Mucosa of descending colon (tissue), 3 donors: ENCODE measurements at regions not wholly inside any gene's neighbourhood (a gene's known extent, or its start where the extent isn't known, plus 50 kb on each side); places are given as distances from the start of the nearest gene placed in this dataset.
A peak's percentile ranks its signal among the peaks of the same experiment; 100 is the strongest.
"Not testable (repeated sequence)": the region's sequence is repeated elsewhere in the genome, so short reads cannot be mapped to it uniquely, and the experiment has no call there.

Experiments
- ATAC-seq: fragments of 200-7000 bp; cut with Tn5 transposase; one replicate; pipeline ENCODE4 v1.9.1; 2020; ENCODE audit warnings: mild to moderate bottlenecking, moderate library complexity
- DNase-seq, 3 donors: peaks; one replicate each; pipeline ENCODE4 v3.0.0-alpha.2; 2020
- H3K36me3 ChIP-seq: fragments of 200-600 bp; one replicate; pipeline ENCODE4 v1.8.0; 2021; ENCODE audit warnings: low read depth, mild to moderate bottlenecking
- H3K4me1 ChIP-seq: fragments of 200-600 bp; one replicate; pipeline ENCODE4 v1.8.0; 2021; ENCODE audit warnings: low read depth, mild to moderate bottlenecking
- H3K4me3 ChIP-seq: fragments of 200-600 bp; one replicate; pipeline ENCODE4 v1.8.0; 2021; ENCODE audit warnings: mild to moderate bottlenecking
- H3K9me3 ChIP-seq: fragments of 200-600 bp; one replicate; pipeline ENCODE4 v1.8.0; 2021; ENCODE audit warnings: mild to moderate bottlenecking
- intact Hi-C, 2 donors: fragments of 100-400 bp; cut with DNase I in 1 of 2; cut with micrococcal nuclease in 1 of 2; formaldehyde crosslinking; loops; one replicate each; pipeline versions ENCODE4 v1.11.0 to v1.11.1; 2022; cut with DNase I, micrococcal nuclease
- TF ChIP-seq, protein P1 (sequence below): fragments of 200-600 bp; IDR thresholded peaks from one replicate; pipeline ENCODE4 v1.8.0; 2022; ENCODE audit warnings: antibody characterized with exemption, mild to moderate bottlenecking
- donor health status: DM: no; HTN: no; CAD: no; lungs with moderate emphysema.
- donor health status: DM: no; HTN: no; CAD: no.
- donor health status: DM: no; HTN: yes; CAD: no.

- TF ChIP-seq, protein P1, sequence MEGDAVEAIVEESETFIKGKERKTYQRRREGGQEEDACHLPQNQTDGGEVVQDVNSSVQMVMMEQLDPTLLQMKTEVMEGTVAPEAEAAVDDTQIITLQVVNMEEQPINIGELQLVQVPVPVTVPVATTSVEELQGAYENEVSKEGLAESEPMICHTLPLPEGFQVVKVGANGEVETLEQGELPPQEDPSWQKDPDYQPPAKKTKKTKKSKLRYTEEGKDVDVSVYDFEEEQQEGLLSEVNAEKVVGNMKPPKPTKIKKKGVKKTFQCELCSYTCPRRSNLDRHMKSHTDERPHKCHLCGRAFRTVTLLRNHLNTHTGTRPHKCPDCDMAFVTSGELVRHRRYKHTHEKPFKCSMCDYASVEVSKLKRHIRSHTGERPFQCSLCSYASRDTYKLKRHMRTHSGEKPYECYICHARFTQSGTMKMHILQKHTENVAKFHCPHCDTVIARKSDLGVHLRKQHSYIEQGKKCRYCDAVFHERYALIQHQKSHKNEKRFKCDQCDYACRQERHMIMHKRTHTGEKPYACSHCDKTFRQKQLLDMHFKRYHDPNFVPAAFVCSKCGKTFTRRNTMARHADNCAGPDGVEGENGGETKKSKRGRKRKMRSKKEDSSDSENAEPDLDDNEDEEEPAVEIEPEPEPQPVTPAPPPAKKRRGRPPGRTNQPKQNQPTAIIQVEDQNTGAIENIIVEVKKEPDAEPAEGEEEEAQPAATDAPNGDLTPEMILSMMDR = no peak
- H3K4me1 ChIP-seq = no peaks in the 10 kb centered on the region
- no peaks in the 10 kb centered on the region for H3K9me3 ChIP-seq
- ATAC-seq = peak; percentile 52
- peak; percentile 17 to 39 (median 31) for DNase-seq
- H3K4me3 ChIP-seq = no peak overlapping the region
- H3K36me3 ChIP-seq = no peaks in the 10 kb centered on the region
- intact Hi-C loops = no loop called here
Observed at GRCh38 chr4:25993395-25994185, 79.6 kb downstream of the SMIM20 start.

DNA sequence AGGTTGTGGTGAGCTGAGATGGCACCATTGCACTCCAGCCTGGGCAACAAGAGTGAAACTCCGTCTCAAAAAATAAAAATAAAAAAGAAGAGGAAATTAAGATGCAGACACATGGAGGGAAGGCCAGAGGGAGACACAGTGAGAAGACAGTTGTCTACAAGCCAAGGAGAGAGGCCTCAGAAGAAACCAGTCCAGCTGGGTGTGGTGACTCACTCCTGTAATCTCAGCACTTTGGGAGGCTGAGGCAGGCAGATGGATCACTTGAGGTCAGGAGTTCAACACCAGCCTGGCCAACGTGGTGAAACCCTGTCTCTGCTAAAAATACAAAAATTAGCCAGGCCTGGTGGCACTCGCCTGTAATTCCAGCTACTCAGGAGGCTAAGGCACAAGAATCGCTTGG lies 80.6 kb downstream of the SMIM20 start:
- H3K4me3 ChIP-seq, H3K36me3 ChIP-seq, H3K9me3 ChIP-seq, intact Hi-C loops, H3K4me1 ChIP-seq, DNase-seq: not testable (repeated sequence)
- ATAC-seq = peak; percentile 35

DNA sequence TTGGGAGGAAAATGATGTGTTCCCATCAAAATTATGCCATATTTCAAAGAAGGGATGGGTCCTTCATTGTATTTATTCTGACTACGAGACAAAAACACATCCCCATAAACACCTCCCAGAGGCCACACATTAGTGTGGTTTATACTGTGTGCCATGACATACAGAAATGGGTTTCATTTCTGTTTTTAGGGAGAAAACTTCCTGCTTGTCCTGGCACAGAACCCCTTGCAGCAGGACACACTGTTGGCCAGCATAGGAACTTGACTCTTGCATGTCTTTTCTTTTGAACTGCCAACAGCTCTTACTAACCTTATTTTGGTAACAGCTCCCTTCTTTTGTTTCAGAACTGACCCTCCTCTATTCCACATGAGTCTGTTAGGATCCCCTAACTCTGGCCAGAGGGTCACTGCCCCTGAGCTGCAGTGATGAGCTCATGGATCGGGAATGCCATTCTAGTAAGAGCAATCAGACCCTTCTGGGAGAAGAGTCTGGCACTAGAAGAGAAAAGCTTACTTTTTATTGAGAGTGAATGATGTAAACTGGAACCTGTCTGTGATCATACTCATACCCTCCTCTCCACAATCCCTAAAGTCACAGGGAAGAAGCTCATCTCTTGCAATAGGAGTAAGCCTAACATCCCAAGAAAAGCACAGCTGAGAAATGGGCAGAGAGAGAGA lies 86.4 kb downstream of the SMIM20 start:
- intact Hi-C loops = no loop called here
- Histone ChIP-seq H3K4me3 (no peak overlapping the region), H3K9me3 (no peaks in the 10 kb centered on the region), H3K4me1 (no peaks in the 10 kb centered on the region), H3K36me3 (no peaks in the 10 kb centered on the region)
- DNase-seq = no peak
- no peak for ATAC-seq
- TF ChIP-seq, protein P1 = no peak

DNA sequence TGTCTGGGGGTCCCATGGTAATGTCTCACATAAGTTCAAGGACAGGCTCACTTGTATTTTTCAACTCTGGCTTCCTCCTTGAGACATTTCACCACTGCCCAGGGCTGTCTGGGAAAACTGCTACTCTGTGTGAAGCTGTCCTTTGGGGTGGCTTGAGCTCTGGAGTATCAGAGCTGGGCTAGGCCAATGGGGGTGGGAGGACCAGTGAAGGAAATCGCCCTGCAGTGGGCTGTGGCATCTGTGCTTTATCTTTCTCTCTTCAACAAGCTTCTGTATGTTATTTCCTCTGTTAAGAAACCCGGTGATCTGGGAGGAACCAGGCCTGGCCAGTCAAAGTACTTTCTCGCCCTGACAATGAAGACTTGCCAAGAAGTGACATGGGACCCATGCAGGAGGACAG lies 87.4 kb downstream of the SMIM20 start:
- DNase-seq (no peak), ATAC-seq (no peak)
- Histone ChIP-seq H3K4me3 (no peak overlapping the region), H3K36me3 (no peaks in the 10 kb centered on the region), H3K4me1 (no peaks in the 10 kb centered on the region), H3K9me3 (no peaks in the 10 kb centered on the region)
- intact Hi-C loops = no loop called here
- TF ChIP-seq, protein P1 = no peak

DNA sequence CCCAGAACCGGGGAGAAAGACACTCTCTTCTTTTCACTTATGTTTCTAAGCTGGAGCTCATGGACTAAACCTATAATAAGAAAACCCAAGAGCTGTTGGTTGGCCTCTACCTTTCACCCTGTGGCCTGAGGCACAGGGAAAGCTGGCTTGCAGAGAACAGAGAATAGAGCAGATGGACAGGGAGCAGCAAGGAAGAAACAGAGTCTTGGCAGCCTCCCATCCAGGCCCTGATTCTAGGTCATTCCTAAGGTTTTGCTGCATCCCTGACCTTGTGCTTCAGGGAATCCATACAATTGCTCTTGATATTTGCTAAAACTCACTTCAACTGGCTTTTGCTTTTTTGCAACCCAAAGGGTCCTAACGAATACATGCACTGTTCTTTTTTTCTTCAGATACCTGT lies 87.8 kb downstream of the SMIM20 start:
- TF ChIP-seq, protein P1 = no peak
- ATAC-seq (no peak), DNase-seq (no peak)
- no peak overlapping the region for H3K4me3 ChIP-seq
- no peaks in the 10 kb centered on the region for H3K36me3 ChIP-seq
- no peaks in the 10 kb centered on the region for H3K9me3 ChIP-seq
- intact Hi-C loops = no loop called here
- no peaks in the 10 kb centered on the region for H3K4me1 ChIP-seq

DNA sequence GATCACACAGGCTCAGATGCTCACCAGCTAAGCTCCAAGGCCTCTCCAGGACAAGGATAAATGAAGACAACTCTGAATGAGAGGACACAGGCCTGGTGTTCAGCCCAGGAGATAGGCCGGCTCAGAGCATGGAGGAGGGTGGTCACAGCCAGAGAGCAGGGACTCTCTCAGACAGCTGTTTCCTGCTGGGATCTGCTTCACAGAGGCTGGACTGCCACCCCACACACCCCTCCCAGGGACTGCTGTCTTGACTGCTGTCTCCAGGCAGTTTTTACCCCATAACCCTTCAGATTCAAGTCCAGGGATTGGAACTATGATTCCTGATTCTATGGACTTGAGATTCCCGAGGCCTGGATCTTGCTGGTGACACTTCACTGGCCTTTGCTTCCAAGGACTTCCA lies 89.0 kb downstream of the SMIM20 start:
- TF ChIP-seq, protein P1 = no peak
- intact Hi-C loops = no loop called here
- Histone ChIP-seq H3K4me1 (no peaks in the 10 kb centered on the region), H3K4me3 (no peak overlapping the region), H3K36me3 (no peaks in the 10 kb centered on the region), H3K9me3 (no peaks in the 10 kb centered on the region)
- no peak for ATAC-seq
- no peak for DNase-seq
